GM12891 (cell line): ENCODE measurements at regions not wholly inside any gene's neighbourhood (a gene's known extent, or its start where the extent isn't known, plus 50 kb on each side); places are given as distances from the start of the nearest gene placed in this dataset.

Experiments used
- POLR2A ChIP-seq: IDR thresholded peaks from 2 replicates; pipeline ENCODE4 v1.6.1; 2011; ENCODE audit warnings: low read depth, low read length, control low read depth
- POLR2AphosphoS5 ChIP-seq: IDR thresholded peaks from 2 replicates; pipeline ENCODE4 v1.6.1; 2011; ENCODE audit warnings: low read depth, low read length, control low read depth
- SPI1 ChIP-seq: IDR thresholded peaks from 2 replicates; pipeline ENCODE4 v1.6.1; 2011; ENCODE audit warnings: low read depth, low read length, control low read depth
- TAF1 ChIP-seq: IDR thresholded peaks from 2 replicates; pipeline ENCODE4 v1.6.1; 2011; ENCODE audit warnings: low read depth, low read length, control low read depth

GRCh38 chr9:108765265-108765664 is 90.5 kb downstream of the ACTL7B start:
- TF ChIP-seq POLR2AphosphoS5 (no peak), POLR2A (no peak), TAF1 (no peak), SPI1 (no peak)
